ENCODE measurements at regions not wholly inside any gene's neighbourhood (a gene's known extent, or its start where the extent isn't known, plus 50 kb on each side); places are given as distances from the start of the nearest gene placed in this dataset.

DNA sequence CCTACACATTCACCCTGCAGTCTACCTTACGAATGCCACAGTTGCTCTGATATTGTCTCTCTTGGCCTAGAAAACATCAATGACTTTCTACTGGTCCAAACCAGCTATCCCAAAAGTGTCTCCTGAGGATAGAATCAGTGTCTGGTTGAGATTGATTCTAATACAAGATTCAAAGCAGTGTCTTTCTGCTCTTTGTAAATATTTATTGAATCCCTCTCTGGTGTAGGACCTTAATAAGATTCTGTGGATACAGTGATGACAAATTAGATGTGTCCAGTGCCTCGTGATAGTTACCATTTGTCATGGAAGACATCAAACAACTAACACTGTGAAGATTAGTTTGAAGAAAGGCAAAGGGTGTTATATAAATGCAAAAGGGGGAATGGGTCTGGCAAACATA is 380.7 kb upstream of the TRIB2 start:
- TF ChIP-seq, protein P1, sequence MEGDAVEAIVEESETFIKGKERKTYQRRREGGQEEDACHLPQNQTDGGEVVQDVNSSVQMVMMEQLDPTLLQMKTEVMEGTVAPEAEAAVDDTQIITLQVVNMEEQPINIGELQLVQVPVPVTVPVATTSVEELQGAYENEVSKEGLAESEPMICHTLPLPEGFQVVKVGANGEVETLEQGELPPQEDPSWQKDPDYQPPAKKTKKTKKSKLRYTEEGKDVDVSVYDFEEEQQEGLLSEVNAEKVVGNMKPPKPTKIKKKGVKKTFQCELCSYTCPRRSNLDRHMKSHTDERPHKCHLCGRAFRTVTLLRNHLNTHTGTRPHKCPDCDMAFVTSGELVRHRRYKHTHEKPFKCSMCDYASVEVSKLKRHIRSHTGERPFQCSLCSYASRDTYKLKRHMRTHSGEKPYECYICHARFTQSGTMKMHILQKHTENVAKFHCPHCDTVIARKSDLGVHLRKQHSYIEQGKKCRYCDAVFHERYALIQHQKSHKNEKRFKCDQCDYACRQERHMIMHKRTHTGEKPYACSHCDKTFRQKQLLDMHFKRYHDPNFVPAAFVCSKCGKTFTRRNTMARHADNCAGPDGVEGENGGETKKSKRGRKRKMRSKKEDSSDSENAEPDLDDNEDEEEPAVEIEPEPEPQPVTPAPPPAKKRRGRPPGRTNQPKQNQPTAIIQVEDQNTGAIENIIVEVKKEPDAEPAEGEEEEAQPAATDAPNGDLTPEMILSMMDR (IDR thresholded peaks at IDR 0.05; ENCODE audit: low read depth, low read length): no peak
- TF ChIP-seq EZH2phosphoT487 (IDR thresholded peaks at IDR 0.05; ENCODE audit: low read depth): no peak
